ENCODE measurements at regions not wholly inside any gene's neighbourhood (a gene's known extent, or its start where the extent isn't known, plus 50 kb on each side); places are given as distances from the start of the nearest gene placed in this dataset.

- Histone ChIP-seq H4K20me1 (replicated peaks; ENCODE audit: insufficient read depth) (no peaks in the 10 kb centered on the region), H3K79me2 (replicated peaks; ENCODE audit: insufficient read depth) (no peaks in the 10 kb centered on the region), H3K4me3 (no peak overlapping the region), H2AFZ (no peak overlapping the region), H3F3A (replicated peaks; ENCODE audit: low read depth) (no peaks in the 10 kb centered on the region), H3K27me3 (ENCODE audit: insufficient read depth) (no peaks in the 10 kb centered on the region), H3K9me2 (ENCODE audit: insufficient read depth) (no peaks in the 10 kb centered on the region), H3K27ac (ENCODE audit: low read depth) (no peak overlapping the region), H3K4me1 (ENCODE audit: insufficient read depth) (no peaks in the 10 kb centered on the region), H3K4me2 (no peak overlapping the region), H3K36me3 (ENCODE audit: insufficient read depth) (no peaks in the 10 kb centered on the region)
- H3K4me3 Mint-ChIP-seq: no peak overlapping the region
- no peaks in the 10 kb centered on the region for H3K4me1 Mint-ChIP-seq
- 0 out of 3 replicates have a peak, but pooled peaks cover 4% of the 10 kb centered on the region for H3K9me3 Mint-ChIP-seq
- TF ChIP-seq ZNF331 (CRISPR knock-in tag; IDR thresholded peaks at IDR 0.05; ENCODE audit: low read depth) (no peak), EZH2phosphoT487 (IDR thresholded peaks at IDR 0.05; ENCODE audit: unreplicated experiment) (no peak), ZNF114 (CRISPR knock-in tag; IDR thresholded peaks at IDR 0.05) (no peak), ETS1 (IDR thresholded peaks at IDR 0.05) (no peak), CREB1 (CRISPR knock-in tag; IDR thresholded peaks at IDR 0.05; ENCODE audit: low read depth) (no peak), ZNF462 (CRISPR knock-in tag; IDR thresholded peaks at IDR 0.05) (no peak), JUNB (IDR thresholded peaks at IDR 0.05; ENCODE audit: unreplicated experiment) (no peak), EZH2 (IDR thresholded peaks at IDR 0.05; ENCODE audit: low read depth, unreplicated experiment) (no peak), POLR2AphosphoS5 (IDR thresholded peaks at IDR 0.05; ENCODE audit: low read depth) (no peak), CTCF (conservative IDR thresholded peaks at IDR 0.05; ENCODE audit: low read depth in 2 of 2) (no peak), NANOG (IDR thresholded peaks at IDR 0.05; ENCODE audit: borderline replicate concordance) (no peak)
- no peak overlapping the region for H3K27ac Mint-ChIP-seq
- H3K27me3 Mint-ChIP-seq (ENCODE audit: insufficient read depth, low read depth, poor library complexity): no peaks in the 10 kb centered on the region
- peaks cover 3% of the 10 kb centered on the region; the same call in 2 of the 3 replicates for H3K36me3 Mint-ChIP-seq (ENCODE audit: low read depth)
- DNase-seq (ENCODE audit: low spot score): no peak
- no peak for ATAC-seq
Observed at GRCh38 chr1:170470121-170470520, 61.8 kb upstream of the GORAB start.
